ENCODE measurements at regions not wholly inside any gene's neighbourhood (a gene's known extent, or its start where the extent isn't known, plus 50 kb on each side); places are given as distances from the start of the nearest gene placed in this dataset.

DNA sequence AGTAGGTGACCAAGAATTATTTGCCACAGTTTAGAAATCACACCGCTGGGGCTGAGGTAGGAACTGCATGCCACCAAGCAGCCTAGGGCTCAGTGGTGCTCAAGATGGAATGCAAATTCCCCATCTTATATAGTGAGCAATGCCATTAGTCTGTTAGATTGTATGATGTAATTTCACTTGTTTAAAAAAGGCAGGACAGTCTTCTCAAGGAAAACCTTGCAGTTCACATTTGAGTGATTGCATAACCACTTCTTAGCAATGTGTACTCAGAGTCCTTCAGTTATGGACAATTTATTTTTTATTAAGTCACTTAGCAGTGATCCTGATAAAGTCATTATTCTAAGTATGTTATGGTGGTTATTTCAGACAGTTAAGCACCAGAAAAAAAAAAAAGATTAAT is 142.9 kb upstream of the SFRP2 start:
- Histone ChIP-seq H3K9me3 (ENCODE audit: low read length) (no peaks in the 10 kb centered on the region), H4K20me1 (ENCODE audit: insufficient read depth, low read length) (no peaks in the 10 kb centered on the region), H3K36me3 (ENCODE audit: insufficient read depth, low read length) (no peaks in the 10 kb centered on the region), H3K9me2 (ENCODE audit: insufficient read depth, low read length) (no peaks in the 10 kb centered on the region), H3K27ac (ENCODE audit: low read depth, low read length, poor library complexity, severe bottlenecking) (no peak overlapping the region), H2AFZ (ENCODE audit: low read length) (no peak overlapping the region), H3K4me2 (ENCODE audit: low read length) (no peak overlapping the region), H3K79me2 (ENCODE audit: insufficient read depth, low read depth, low read length) (no peaks in the 10 kb centered on the region), H3K4me3 (ENCODE audit: low read depth, low read length, poor library complexity, severe bottlenecking) (no peak overlapping the region), H3K4me1 (ENCODE audit: insufficient read depth, low read length, poor library complexity, severe bottlenecking) (no peaks in the 10 kb centered on the region)
- TF ChIP-seq, protein P1, sequence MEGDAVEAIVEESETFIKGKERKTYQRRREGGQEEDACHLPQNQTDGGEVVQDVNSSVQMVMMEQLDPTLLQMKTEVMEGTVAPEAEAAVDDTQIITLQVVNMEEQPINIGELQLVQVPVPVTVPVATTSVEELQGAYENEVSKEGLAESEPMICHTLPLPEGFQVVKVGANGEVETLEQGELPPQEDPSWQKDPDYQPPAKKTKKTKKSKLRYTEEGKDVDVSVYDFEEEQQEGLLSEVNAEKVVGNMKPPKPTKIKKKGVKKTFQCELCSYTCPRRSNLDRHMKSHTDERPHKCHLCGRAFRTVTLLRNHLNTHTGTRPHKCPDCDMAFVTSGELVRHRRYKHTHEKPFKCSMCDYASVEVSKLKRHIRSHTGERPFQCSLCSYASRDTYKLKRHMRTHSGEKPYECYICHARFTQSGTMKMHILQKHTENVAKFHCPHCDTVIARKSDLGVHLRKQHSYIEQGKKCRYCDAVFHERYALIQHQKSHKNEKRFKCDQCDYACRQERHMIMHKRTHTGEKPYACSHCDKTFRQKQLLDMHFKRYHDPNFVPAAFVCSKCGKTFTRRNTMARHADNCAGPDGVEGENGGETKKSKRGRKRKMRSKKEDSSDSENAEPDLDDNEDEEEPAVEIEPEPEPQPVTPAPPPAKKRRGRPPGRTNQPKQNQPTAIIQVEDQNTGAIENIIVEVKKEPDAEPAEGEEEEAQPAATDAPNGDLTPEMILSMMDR (conservative IDR thresholded peaks at IDR 0.05; ENCODE audit: low read length): no peak
- TF ChIP-seq EZH2phosphoT487 (IDR thresholded peaks at IDR 0.05; ENCODE audit: borderline replicate concordance, low read depth, low read length): no peak
- DNase-seq (ENCODE audit: low spot score): no peak
- BruUV-seq (replicated peaks): no TSS peak
- CTCF ChIA-PET (ENCODE audit: unreplicated experiment): no interaction called here
- intact Hi-C loops (cut with micrococcal nuclease; ENCODE audit: unreplicated experiment): no loop called here
- POLR2A ChIA-PET: no interaction called here

DNA sequence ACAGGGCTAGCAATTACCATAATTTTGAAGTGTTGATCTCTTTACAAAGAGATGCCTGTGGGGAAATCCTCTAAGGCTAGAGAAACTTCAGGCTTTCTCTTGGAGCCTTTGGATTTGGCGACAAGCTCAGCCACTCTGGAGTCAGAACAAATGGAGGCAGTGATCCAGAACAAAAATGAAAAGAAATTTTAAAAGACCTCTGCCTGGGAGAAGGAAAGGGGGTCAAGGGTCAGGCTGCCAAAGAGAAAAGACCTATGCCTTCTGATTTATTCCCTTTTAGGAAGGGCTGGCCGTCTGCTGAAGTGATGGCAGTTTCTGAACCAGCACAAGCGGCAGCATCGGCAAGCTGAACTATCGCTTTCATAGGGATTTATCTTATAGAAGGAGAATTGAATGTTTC is 140.8 kb upstream of the SFRP2 start:
- intact Hi-C loops (cut with micrococcal nuclease; ENCODE audit: unreplicated experiment): no loop called here
- no peak for DNase-seq (ENCODE audit: low spot score)

DNA sequence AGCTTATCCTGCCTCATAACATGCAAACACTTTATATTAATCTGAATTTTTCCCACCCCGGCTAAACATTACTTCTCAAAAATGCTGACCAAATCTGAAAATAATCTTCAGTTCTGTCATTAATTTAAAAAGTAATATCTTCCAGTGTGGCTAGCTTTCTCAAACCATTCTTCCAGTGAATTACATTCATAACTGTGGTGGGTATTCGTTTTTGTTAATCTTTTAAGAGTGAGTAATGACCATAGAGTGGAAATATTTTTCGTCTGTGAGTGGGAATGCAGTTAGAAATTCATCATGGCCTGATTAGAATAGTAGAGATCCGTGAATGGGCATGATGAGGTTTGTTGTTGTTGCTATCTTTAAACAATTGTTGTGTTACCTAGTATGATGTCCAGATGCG is 138.6 kb upstream of the SFRP2 start:
- no peaks in the 10 kb centered on the region for H3K79me2 ChIP-seq (ENCODE audit: insufficient read depth, low read depth, low read length)
- no peak for DNase-seq (ENCODE audit: low spot score)
- POLR2A ChIA-PET: interaction anchor here (0.5 to 0.8 kb wide), 2 partner anchors 21 to 159 kb away, joined by 3 to 4 read pairs; no protein-coding TSS in a partner anchor

More for the DNA sequence above, 140.8 kb upstream of the SFRP2 start:
- ChIA-PET POLR2A (no interaction called here), CTCF (ENCODE audit: unreplicated experiment) (no interaction called here)
- Histone ChIP-seq H3K4me2 (ENCODE audit: low read length) (no peak overlapping the region), H3K9me2 (ENCODE audit: insufficient read depth, low read length) (no peaks in the 10 kb centered on the region), H3K9me3 (ENCODE audit: low read length) (no peaks in the 10 kb centered on the region), H3K27ac (ENCODE audit: low read depth, low read length, poor library complexity, severe bottlenecking) (no peak overlapping the region), H3K4me3 (ENCODE audit: low read depth, low read length, poor library complexity, severe bottlenecking) (no peak overlapping the region), H3K4me1 (ENCODE audit: insufficient read depth, low read length, poor library complexity, severe bottlenecking) (no peaks in the 10 kb centered on the region), H3K79me2 (ENCODE audit: insufficient read depth, low read depth, low read length) (no peaks in the 10 kb centered on the region), H4K20me1 (ENCODE audit: insufficient read depth, low read length) (no peaks in the 10 kb centered on the region), H2AFZ (ENCODE audit: low read length) (no peak overlapping the region), H3K36me3 (ENCODE audit: insufficient read depth, low read length) (no peaks in the 10 kb centered on the region)
- no TSS peak for BruUV-seq (replicated peaks)
- TF ChIP-seq, protein P1 (conservative IDR thresholded peaks at IDR 0.05; ENCODE audit: low read length): no peak
- no peak for TF ChIP-seq EZH2phosphoT487 (IDR thresholded peaks at IDR 0.05; ENCODE audit: borderline replicate concordance, low read depth, low read length)

More for the DNA sequence above, 138.6 kb upstream of the SFRP2 start:
- TF ChIP-seq, protein P1 (conservative IDR thresholded peaks at IDR 0.05; ENCODE audit: low read length): no peak
- no peak for TF ChIP-seq EZH2phosphoT487 (IDR thresholded peaks at IDR 0.05; ENCODE audit: borderline replicate concordance, low read depth, low read length)
- Histone ChIP-seq H3K27ac (ENCODE audit: low read depth, low read length, poor library complexity, severe bottlenecking) (no peak overlapping the region), H3K9me3 (ENCODE audit: low read length) (no peaks in the 10 kb centered on the region), H3K9me2 (ENCODE audit: insufficient read depth, low read length) (no peaks in the 10 kb centered on the region), H3K4me3 (ENCODE audit: low read depth, low read length, poor library complexity, severe bottlenecking) (no peak overlapping the region), H3K36me3 (ENCODE audit: insufficient read depth, low read length) (no peaks in the 10 kb centered on the region), H3K4me1 (ENCODE audit: insufficient read depth, low read length, poor library complexity, severe bottlenecking) (no peaks in the 10 kb centered on the region), H3K4me2 (ENCODE audit: low read length) (no peak overlapping the region), H4K20me1 (ENCODE audit: insufficient read depth, low read length) (no peaks in the 10 kb centered on the region), H2AFZ (ENCODE audit: low read length) (no peak overlapping the region)
- no TSS peak for BruUV-seq (replicated peaks)
- CTCF ChIA-PET (ENCODE audit: unreplicated experiment): no interaction called here
- intact Hi-C loops (cut with micrococcal nuclease; ENCODE audit: unreplicated experiment): no loop called here

All from OCI-LY7 (cell line).